Renal pelvis (tissue), 1 donor: ENCODE measurements at regions not wholly inside any gene's neighbourhood (a gene's known extent, or its start where the extent isn't known, plus 50 kb on each side); places are given as distances from the start of the nearest gene placed in this dataset.

Experiments used
- DNase-seq: peaks from one replicate; pipeline ENCODE4 v3.0.0-alpha.2; 2013

GRCh38 chr12:41745593-41745992 is 399.1 kb downstream of the GXYLT1 start:
- DNase-seq = no peak

- DNase-seq = no peak
Measured at GRCh38 chr12:41743835-41744234, 400.8 kb downstream of the GXYLT1 start.

GRCh38 chr12:41739066-41739465 is 405.6 kb downstream of the GXYLT1 start:
- no peak for DNase-seq

GRCh38 chr12:41737423-41737822 is 407.3 kb downstream of the GXYLT1 start:
- DNase-seq = no peak

GRCh38 chr12:41736436-41736835 is 408.2 kb downstream of the GXYLT1 start:
- no peak for DNase-seq

- no peak for DNase-seq
Measured at GRCh38 chr12:41731691-41732090, 413.0 kb downstream of the GXYLT1 start.

GRCh38 chr12:41731061-41731460 is 413.6 kb downstream of the GXYLT1 start:
- no peak for DNase-seq

GRCh38 chr12:41724216-41724615 is 420.5 kb downstream of the GXYLT1 start:
- DNase-seq = no peak

- DNase-seq = no peak
Measured at GRCh38 chr12:41719214-41719613, 425.5 kb downstream of the GXYLT1 start.

GRCh38 chr12:41715256-41715655 is 429.4 kb downstream of the GXYLT1 start:
- DNase-seq = no peak

- DNase-seq = no peak
Measured at GRCh38 chr12:41709463-41710285, 435.0 kb downstream of the GXYLT1 start.

GRCh38 chr12:41709012-41709411 is 435.7 kb downstream of the GXYLT1 start:
- no peak for DNase-seq

GRCh38 chr12:41706376-41706775 is 438.3 kb downstream of the GXYLT1 start:
- no peak for DNase-seq

- no peak for DNase-seq
Measured at GRCh38 chr12:41701943-41702601, 442.6 kb downstream of the GXYLT1 start.

GRCh38 chr12:41700940-41701339 is 443.7 kb downstream of the GXYLT1 start:
- no peak for DNase-seq

GRCh38 chr12:41699658-41700057 is 445.0 kb downstream of the GXYLT1 start:
- no peak for DNase-seq

- DNase-seq = no peak
Measured at GRCh38 chr12:41697161-41697560, 447.5 kb downstream of the GXYLT1 start.

GRCh38 chr12:41684997-41685396 is 459.7 kb downstream of the GXYLT1 start:
- DNase-seq = no peak

- no peak for DNase-seq
Measured at GRCh38 chr12:41683513-41684240, 461.0 kb downstream of the GXYLT1 start.

GRCh38 chr12:41683023-41683422 is 461.7 kb downstream of the GXYLT1 start:
- DNase-seq = no peak

- no peak for DNase-seq
Measured at GRCh38 chr12:41681898-41682297, 462.8 kb downstream of the GXYLT1 start.

- no peak for DNase-seq
Measured at GRCh38 chr12:41680155-41680554, 464.5 kb downstream of the GXYLT1 start.
